ENCODE measurements at regions not wholly inside any gene's neighbourhood (a gene's known extent, or its start where the extent isn't known, plus 50 kb on each side); places are given as distances from the start of the nearest gene placed in this dataset.

DNA sequence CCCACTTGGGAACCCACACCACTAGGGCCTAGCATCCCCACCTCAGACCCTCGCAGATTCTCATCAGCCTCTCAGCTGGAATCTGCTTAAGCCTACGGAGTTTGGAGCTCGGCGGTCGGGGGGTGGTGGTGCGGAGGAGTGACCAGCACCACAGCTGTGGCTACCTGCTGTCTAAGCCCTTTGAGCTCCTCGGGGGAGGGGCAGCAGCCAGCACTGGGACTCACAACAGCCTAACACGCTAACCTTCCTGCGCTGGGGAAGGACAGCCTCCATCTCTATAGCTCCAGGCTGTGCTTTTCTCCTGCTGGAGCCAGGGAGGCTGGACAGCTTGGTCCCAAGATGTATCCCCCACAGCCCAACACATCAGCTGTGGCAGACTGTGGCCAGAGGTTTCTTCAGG is 281.5 kb downstream of the USP46 start:
- TF ChIP-seq EZH2phosphoT487 (IDR thresholded peaks at IDR 0.05; ENCODE audit: insufficient read depth, low read depth): no peak
- no peak for TF ChIP-seq EZH2 (IDR thresholded peaks at IDR 0.05; ENCODE audit: insufficient read depth, poor library complexity, severe bottlenecking)

Data from GM23248 (cell line).